Testis (tissue), 2 donors: ENCODE measurements at regions not wholly inside any gene's neighbourhood (a gene's known extent, or its start where the extent isn't known, plus 50 kb on each side); places are given as distances from the start of the nearest gene placed in this dataset.

ENCODE experiments used
- CTCF ChIP-seq, 3 experiments: fragments of 450-650 bp in 2 of 3; fragments of 200-600 bp in 1 of 3; sonication (generic) in 1 of 3; IDR thresholded peaks; one replicate each; pipeline ENCODE4 v1.5.1; 2016 to 2019; ENCODE audit warnings: antibody characterized with exemption in 3 of 3, mild to moderate bottlenecking in 2 of 3, moderate library complexity in 1 of 3
- POLR2A ChIP-seq: fragments of 450-650 bp; IDR thresholded peaks from one replicate; pipeline ENCODE4 v1.6.1; 2017; ENCODE audit warnings: antibody characterized with exemption, mild to moderate bottlenecking, moderate library complexity

- TF ChIP-seq CTCF (IDR thresholded peaks at IDR 0.05) (no peak), POLR2A (no peak)
These were observed 915.3 kb downstream of the UQCRFS1 start for GRCh38 chr19:28297586-28298157.
